IMR-90 (cell line): ENCODE measurements at regions not wholly inside any gene's neighbourhood (a gene's known extent, or its start where the extent isn't known, plus 50 kb on each side); places are given as distances from the start of the nearest gene placed in this dataset.

Source experiments
- ATAC-seq: fragments of 200-7000 bp; cut with Tn5 transposase; 2 replicates; pipeline ENCODE4 v1.9.1; 2020; ENCODE audit warnings: low read depth, mild to moderate bottlenecking, moderate library complexity
- BruUV-seq: library from RNA; stranded (reverse); fragments of 400-500 nt; replicated peaks from 2 replicates; lab custom pipeline; 2021; lab: Mats Ljungman, UMichigan
- CTCF ChIA-PET: fragments of 300-600 bp; formaldehyde crosslinking; extraction: SDS; loops from one replicate; lab custom pipeline; 2021; ENCODE audit warnings: antibody characterized with exemption; lab: Yijun Ruan, JAX
- POLR2A ChIA-PET: fragments of 300-600 bp; sonication (Branson Sonifier 250); formaldehyde crosslinking; loops from one replicate; lab custom pipeline; 2022; ENCODE audit warnings: antibody characterized with exemption; ENCODE audit not compliant: unreplicated experiment; lab: Charles Lee
- DNase-seq: peaks from one replicate; pipeline ENCODE4 v3.0.0; 2013
- H2AFZ ChIP-seq: replicated peaks from 2 replicates; pipeline ENCODE3; 2013; ENCODE audit warnings: low read length, mild to moderate bottlenecking; ENCODE audit not compliant: poor library complexity
- H2AK5ac ChIP-seq: 2 replicates; pipeline ENCODE4 v1.6.1; 2013; ENCODE audit warnings: low read depth, low read length, inconsistent platforms
- H2AK9ac ChIP-seq: replicated peaks from 2 replicates; pipeline ENCODE3; 2013; ENCODE audit warnings: mild to moderate bottlenecking, low read depth, low read length, moderate library complexity; ENCODE audit not compliant: poor library complexity
- H2BK120ac ChIP-seq: 2 replicates; pipeline ENCODE4 v1.6.1; 2013; ENCODE audit warnings: low read depth, low read length, inconsistent platforms
- H2BK15ac ChIP-seq: 3 replicates; pipeline ENCODE4 v1.6.1; 2013; ENCODE audit warnings: low read depth, low read length, inconsistent platforms
- H2BK20ac ChIP-seq: 2 replicates; pipeline ENCODE4 v1.6.1; 2013; ENCODE audit warnings: low read depth, mild to moderate bottlenecking, inconsistent platforms, low read length, moderate library complexity
- H2BK5ac ChIP-seq: 2 replicates; pipeline ENCODE4 v1.6.1; 2013; ENCODE audit warnings: mild to moderate bottlenecking, low read depth, low read length, inconsistent platforms; ENCODE audit not compliant: poor library complexity, severe bottlenecking
- H3K14ac ChIP-seq: replicated peaks from 2 replicates; pipeline ENCODE4 v1.6.1; 2013; ENCODE audit warnings: low read depth, low read length, inconsistent platforms
- H3K18ac ChIP-seq: 2 replicates; pipeline ENCODE4 v1.6.1; 2013; ENCODE audit warnings: low read depth, low read length, control low read depth
- H3K23ac ChIP-seq: 2 replicates; pipeline ENCODE4 v1.6.1; 2013; ENCODE audit warnings: low read depth, low read length, inconsistent platforms
- H3K27ac ChIP-seq: 2 replicates; pipeline ENCODE4 v1.5.1; 2013; ENCODE audit warnings: mild to moderate bottlenecking, control low read depth, low read length; ENCODE audit not compliant: insufficient read depth
- H3K27me3 ChIP-seq: 2 replicates; pipeline ENCODE4 v1.6.1; 2013; ENCODE audit warnings: low read length; ENCODE audit not compliant: control insufficient read depth, insufficient read depth
- H3K36me3 ChIP-seq: 2 replicates; pipeline ENCODE4 v1.6.1; 2013; ENCODE audit warnings: low read length, mixed read lengths; ENCODE audit not compliant: control insufficient read depth, insufficient read depth
- H3K4ac ChIP-seq: 2 replicates; pipeline ENCODE4 v1.6.1; 2013; ENCODE audit warnings: low read depth, low read length, inconsistent platforms
- H3K4me1 ChIP-seq: 2 replicates; pipeline ENCODE4 v1.6.1; 2013; ENCODE audit warnings: low read length, mixed read lengths; ENCODE audit not compliant: control insufficient read depth, insufficient read depth
- H3K4me2 ChIP-seq: 2 replicates; pipeline ENCODE4 v1.6.1; 2013; ENCODE audit warnings: low read depth, mild to moderate bottlenecking, control low read depth, low read length, moderate library complexity
- H3K4me3 ChIP-seq: 2 replicates; pipeline ENCODE4 v1.5.1; 2013; ENCODE audit warnings: low read depth, mild to moderate bottlenecking, control low read depth, low read length, moderate library complexity; ENCODE audit not compliant: insufficient read depth
- H3K56ac ChIP-seq: 2 replicates; pipeline ENCODE4 v1.6.1; 2013; ENCODE audit warnings: low read length, inconsistent platforms; ENCODE audit not compliant: insufficient read depth; ENCODE audit errors: extremely low read depth
- H3K79me1 ChIP-seq, 2 experiments: 2 replicates each; pipeline ENCODE4 v1.6.1; 2013; ENCODE audit warnings: low read length in 2 of 2, inconsistent platforms in 1 of 2, low read depth in 1 of 2
- H3K9ac ChIP-seq: 2 replicates; pipeline ENCODE4 v1.6.1; 2013; ENCODE audit warnings: low read depth, low read length, control low read depth
- H3K9me1 ChIP-seq: 2 replicates; pipeline ENCODE4 v1.6.1; 2013; ENCODE audit warnings: low read length, inconsistent platforms; ENCODE audit not compliant: insufficient read depth
- H3K9me3 ChIP-seq: 2 replicates; pipeline ENCODE4 v1.6.1; 2013; ENCODE audit warnings: low read length; ENCODE audit not compliant: control insufficient read depth, insufficient read depth
- H4K20me1 ChIP-seq: 2 replicates; pipeline ENCODE4 v1.6.1; 2013; ENCODE audit warnings: low read length, inconsistent platforms; ENCODE audit not compliant: insufficient read depth
- H4K5ac ChIP-seq: 2 replicates; pipeline ENCODE4 v1.6.1; 2013; ENCODE audit warnings: mild to moderate bottlenecking, low read depth, low read length, control low read depth
- H4K8ac ChIP-seq, 2 experiments: 2 replicates each; pipeline ENCODE4 v1.6.1; 2013; ENCODE audit warnings: low read depth in 2 of 2, low read length in 2 of 2, control low read depth in 1 of 2, inconsistent platforms in 1 of 2
- H4K91ac ChIP-seq: 2 replicates; pipeline ENCODE4 v1.6.1; 2013; ENCODE audit warnings: low read depth, low read length, inconsistent platforms; ENCODE audit not compliant: insufficient read depth
- BHLHE40 ChIP-seq: fragments of 150-350 bp; IDR thresholded peaks from 2 replicates; pipeline ENCODE4 v1.6.1; 2016; ENCODE audit warnings: mild to moderate bottlenecking, low read depth, low read length
- CEBPB ChIP-seq: IDR thresholded peaks from 2 replicates; pipeline ENCODE4 v1.6.1; 2012; ENCODE audit warnings: low read depth, low read length, improper control_type of control experiment
- CHD1 ChIP-seq: IDR thresholded peaks from 2 replicates; pipeline ENCODE4 v1.6.1; 2012; ENCODE audit warnings: low read depth, low read length, improper control_type of control experiment
- FOS ChIP-seq: fragments of 150-350 bp; IDR thresholded peaks from 2 replicates; pipeline ENCODE4 v1.6.1; 2016; ENCODE audit warnings: low read depth, low read length
- MAFK ChIP-seq: IDR thresholded peaks from 2 replicates; pipeline ENCODE4 v1.6.1; 2012; ENCODE audit warnings: low read depth, low read length, improper control_type of control experiment
- MAZ ChIP-seq: IDR thresholded peaks from 2 replicates; pipeline ENCODE4 v1.6.1; 2012; ENCODE audit warnings: low read depth, mild to moderate bottlenecking, low read length, improper control_type of control experiment, moderate library complexity, borderline replicate concordance
- MXI1 ChIP-seq: IDR thresholded peaks from 2 replicates; pipeline ENCODE4 v1.6.1; 2012; ENCODE audit warnings: low read depth, mild to moderate bottlenecking, low read length, moderate library complexity, borderline replicate concordance
- NFE2L2 ChIP-seq: fragments of 150-350 bp; IDR thresholded peaks from 2 replicates; pipeline ENCODE4 v1.6.1; 2016; ENCODE audit warnings: low read depth, mild to moderate bottlenecking, low read length
- POLR2A ChIP-seq: IDR thresholded peaks from 2 replicates; pipeline ENCODE4 v1.6.1; 2012; ENCODE audit warnings: mild to moderate bottlenecking, low read depth, low read length
- RAD21 ChIP-seq: IDR thresholded peaks from 2 replicates; pipeline ENCODE4 v1.6.1; 2012; ENCODE audit warnings: low read length, improper control_type of control experiment
- RCOR1 ChIP-seq: IDR thresholded peaks from 2 replicates; pipeline ENCODE4 v1.6.1; 2012; ENCODE audit warnings: mild to moderate bottlenecking, low read length, improper control_type of control experiment; ENCODE audit not compliant: insufficient replicate concordance
- RFX5 ChIP-seq: IDR thresholded peaks from 2 replicates; pipeline ENCODE4 v1.8.0; 2012; ENCODE audit warnings: low read depth, mild to moderate bottlenecking, low read length, moderate library complexity
- SMC3 ChIP-seq: fragments of 150-350 bp; IDR thresholded peaks from 2 replicates; pipeline ENCODE4 v1.6.1; 2016; ENCODE audit warnings: low read depth, mild to moderate bottlenecking, antibody characterized with exemption, low read length, moderate library complexity
- WGBS, 2 experiments: methylation state at CpG; one replicate each; pipeline versions ENCODE4 v1.1.5 to v1.1.7; 2013; ENCODE audit warnings: missing lambda C conversion rate in 2 of 2; ENCODE audit not compliant: insufficient read length in 1 of 2; ENCODE audit errors: extremely low coverage in 2 of 2; 5-methylcytosine and 5-hydroxymethylcytosine counted together
- dilution Hi-C: fragments of 300-500 bp; cut with HindIII; formaldehyde crosslinking; loops from one replicate; pipeline ENCODE4 v1.14.3; 2018; ENCODE audit warnings: low sequenced_read_pairs; ENCODE audit not compliant: unreplicated experiment
- in situ Hi-C: fragments of 300-500 bp; cut with MboI; formaldehyde crosslinking; loops from 3 replicates; pipeline ENCODE4 v1.14.3; 2019; ENCODE audit warnings: low sequenced_read_pairs, inconsistent platforms, mixed read lengths
- intact Hi-C: fragments of 100-400 bp; cut with micrococcal nuclease; formaldehyde crosslinking; loops from 2 replicates; pipeline ENCODE4 v1.10.0; 2022
- TF ChIP-seq, protein P1 (sequence below): fragments of 150-350 bp; IDR thresholded peaks from 2 replicates; pipeline ENCODE4 v1.6.1; 2017; ENCODE audit warnings: mild to moderate bottlenecking, antibody characterized with exemption, low read length, low read depth
- TF ChIP-seq, protein P2 (sequence below): fragments of 150-350 bp; IDR thresholded peaks from 2 replicates; pipeline ENCODE4 v1.6.1; 2016; ENCODE audit warnings: low read depth, mild to moderate bottlenecking, low read length, moderate library complexity, borderline replicate concordance
- TF ChIP-seq, protein P3 (sequence below): conservative IDR thresholded peaks from 2 replicates; pipeline ENCODE4 v1.5.1; 2012; ENCODE audit warnings: mild to moderate bottlenecking, low read depth, low read length, improper control_type of control experiment

DNA sequence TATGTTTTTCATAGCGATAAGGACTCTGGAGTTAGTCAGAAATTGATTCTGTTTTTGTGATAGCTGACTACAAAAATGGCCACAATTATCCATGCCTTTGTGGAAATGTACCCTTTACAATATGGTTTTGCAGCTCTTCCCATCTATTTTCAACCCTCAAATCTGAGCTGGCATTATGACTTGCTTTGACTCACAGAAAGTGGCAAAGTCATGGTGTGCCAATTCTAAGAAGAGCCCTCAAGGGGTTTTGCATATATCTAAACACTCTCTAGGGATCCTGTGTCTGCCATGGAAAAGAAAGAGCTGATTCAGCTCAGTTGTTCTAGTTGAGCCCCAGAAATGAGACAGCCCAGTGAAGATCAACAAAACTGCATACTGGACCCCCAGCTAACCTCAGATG, 390.5 kb upstream of the RAG2 start:
- CTCF ChIA-PET = no interaction called here

More for the DNA sequence above, 390.5 kb upstream of the RAG2 start:
- POLR2A ChIA-PET = no interaction called here
- Histone ChIP-seq H3K4me3 (no peak overlapping the region), H4K8ac (no peak overlapping the region), H2BK5ac (no peak overlapping the region), H2AK5ac (no peak overlapping the region), H4K20me1 (no peaks in the 10 kb centered on the region), H2AK9ac (no peak overlapping the region), H3K4ac (no peak overlapping the region), H3K27ac (no peak overlapping the region), H3K23ac (no peak overlapping the region), H3K14ac (no peak overlapping the region), H3K4me2 (no peak overlapping the region), H3K27me3 (no peaks in the 10 kb centered on the region), H3K79me1 (no peaks in the 10 kb centered on the region), H2BK15ac (no peak overlapping the region), H2BK120ac (no peak overlapping the region), H3K4me1 (no peaks in the 10 kb centered on the region), H4K5ac (no peak overlapping the region), H3K9ac (no peak overlapping the region), H3K56ac (no peak overlapping the region), H2AFZ (no peak overlapping the region), H3K36me3 (no peaks in the 10 kb centered on the region), H2BK20ac (no peak overlapping the region), H3K9me3 (no peaks in the 10 kb centered on the region), H3K9me1 (no peaks in the 10 kb centered on the region), H3K18ac (no peak overlapping the region), H4K91ac (no peak overlapping the region)
- dilution Hi-C loops = no loop called here
- WGBS, 2 experiments = no CpG with 5 or more reads among the region's 1 CpG
- in situ Hi-C loops = no loop called here
- no TSS peak for BruUV-seq
- TF ChIP-seq, protein P1, sequence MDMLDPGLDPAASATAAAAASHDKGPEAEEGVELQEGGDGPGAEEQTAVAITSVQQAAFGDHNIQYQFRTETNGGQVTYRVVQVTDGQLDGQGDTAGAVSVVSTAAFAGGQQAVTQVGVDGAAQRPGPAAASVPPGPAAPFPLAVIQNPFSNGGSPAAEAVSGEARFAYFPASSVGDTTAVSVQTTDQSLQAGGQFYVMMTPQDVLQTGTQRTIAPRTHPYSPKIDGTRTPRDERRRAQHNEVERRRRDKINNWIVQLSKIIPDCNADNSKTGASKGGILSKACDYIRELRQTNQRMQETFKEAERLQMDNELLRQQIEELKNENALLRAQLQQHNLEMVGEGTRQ = no peak
- TF ChIP-seq POLR2A (no peak), MAZ (no peak), RFX5 (no peak), RCOR1 (no peak), FOS (no peak), BHLHE40 (no peak), MAFK (no peak), NFE2L2 (no peak), CHD1 (no peak), CEBPB (no peak), MXI1 (no peak), RAD21 (no peak), SMC3 (no peak)
- TF ChIP-seq, protein P2, sequence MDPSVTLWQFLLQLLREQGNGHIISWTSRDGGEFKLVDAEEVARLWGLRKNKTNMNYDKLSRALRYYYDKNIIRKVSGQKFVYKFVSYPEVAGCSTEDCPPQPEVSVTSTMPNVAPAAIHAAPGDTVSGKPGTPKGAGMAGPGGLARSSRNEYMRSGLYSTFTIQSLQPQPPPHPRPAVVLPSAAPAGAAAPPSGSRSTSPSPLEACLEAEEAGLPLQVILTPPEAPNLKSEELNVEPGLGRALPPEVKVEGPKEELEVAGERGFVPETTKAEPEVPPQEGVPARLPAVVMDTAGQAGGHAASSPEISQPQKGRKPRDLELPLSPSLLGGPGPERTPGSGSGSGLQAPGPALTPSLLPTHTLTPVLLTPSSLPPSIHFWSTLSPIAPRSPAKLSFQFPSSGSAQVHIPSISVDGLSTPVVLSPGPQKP = no peak
- TF ChIP-seq, protein P3, sequence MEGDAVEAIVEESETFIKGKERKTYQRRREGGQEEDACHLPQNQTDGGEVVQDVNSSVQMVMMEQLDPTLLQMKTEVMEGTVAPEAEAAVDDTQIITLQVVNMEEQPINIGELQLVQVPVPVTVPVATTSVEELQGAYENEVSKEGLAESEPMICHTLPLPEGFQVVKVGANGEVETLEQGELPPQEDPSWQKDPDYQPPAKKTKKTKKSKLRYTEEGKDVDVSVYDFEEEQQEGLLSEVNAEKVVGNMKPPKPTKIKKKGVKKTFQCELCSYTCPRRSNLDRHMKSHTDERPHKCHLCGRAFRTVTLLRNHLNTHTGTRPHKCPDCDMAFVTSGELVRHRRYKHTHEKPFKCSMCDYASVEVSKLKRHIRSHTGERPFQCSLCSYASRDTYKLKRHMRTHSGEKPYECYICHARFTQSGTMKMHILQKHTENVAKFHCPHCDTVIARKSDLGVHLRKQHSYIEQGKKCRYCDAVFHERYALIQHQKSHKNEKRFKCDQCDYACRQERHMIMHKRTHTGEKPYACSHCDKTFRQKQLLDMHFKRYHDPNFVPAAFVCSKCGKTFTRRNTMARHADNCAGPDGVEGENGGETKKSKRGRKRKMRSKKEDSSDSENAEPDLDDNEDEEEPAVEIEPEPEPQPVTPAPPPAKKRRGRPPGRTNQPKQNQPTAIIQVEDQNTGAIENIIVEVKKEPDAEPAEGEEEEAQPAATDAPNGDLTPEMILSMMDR = no peak
- ATAC-seq = no peak
- intact Hi-C loops = no loop called here
- no peak for DNase-seq
